ENCODE measurements at regions not wholly inside any gene's neighbourhood (a gene's known extent, or its start where the extent isn't known, plus 50 kb on each side); places are given as distances from the start of the nearest gene placed in this dataset.

DNA sequence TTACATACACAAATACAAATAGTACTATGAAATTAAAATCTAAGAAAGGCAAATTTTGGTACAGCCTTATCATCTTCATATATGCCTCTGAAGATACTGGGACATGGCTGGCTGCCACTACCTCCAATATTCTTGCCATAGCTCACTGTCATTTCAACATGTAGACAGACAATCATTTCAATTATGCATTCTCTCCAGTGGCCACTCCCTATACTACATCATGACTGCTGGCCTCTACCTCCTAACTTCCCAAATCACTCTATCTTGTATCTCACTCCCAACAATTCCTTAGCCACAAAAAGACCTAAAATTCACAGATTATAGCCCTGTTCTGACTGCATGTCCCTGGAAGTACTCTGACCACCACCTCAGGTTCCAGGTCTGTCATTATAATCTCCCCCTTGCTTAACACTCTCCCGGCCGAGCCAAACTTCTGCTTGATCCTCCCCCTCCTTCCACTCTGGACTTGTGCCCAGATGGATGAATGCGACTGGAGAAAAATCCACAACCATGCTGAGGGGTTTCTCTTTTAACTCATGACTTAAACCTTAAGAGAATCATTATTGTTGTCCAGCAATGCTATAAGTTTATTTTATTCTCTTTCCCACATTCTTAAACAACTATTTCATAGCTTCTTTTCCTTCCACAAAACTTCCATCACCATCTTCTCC, 225.3 kb upstream of the TLE4 start:
- no peaks in the 10 kb centered on the region for H3K36me3 ChIP-seq
- TF ChIP-seq, protein P1, sequence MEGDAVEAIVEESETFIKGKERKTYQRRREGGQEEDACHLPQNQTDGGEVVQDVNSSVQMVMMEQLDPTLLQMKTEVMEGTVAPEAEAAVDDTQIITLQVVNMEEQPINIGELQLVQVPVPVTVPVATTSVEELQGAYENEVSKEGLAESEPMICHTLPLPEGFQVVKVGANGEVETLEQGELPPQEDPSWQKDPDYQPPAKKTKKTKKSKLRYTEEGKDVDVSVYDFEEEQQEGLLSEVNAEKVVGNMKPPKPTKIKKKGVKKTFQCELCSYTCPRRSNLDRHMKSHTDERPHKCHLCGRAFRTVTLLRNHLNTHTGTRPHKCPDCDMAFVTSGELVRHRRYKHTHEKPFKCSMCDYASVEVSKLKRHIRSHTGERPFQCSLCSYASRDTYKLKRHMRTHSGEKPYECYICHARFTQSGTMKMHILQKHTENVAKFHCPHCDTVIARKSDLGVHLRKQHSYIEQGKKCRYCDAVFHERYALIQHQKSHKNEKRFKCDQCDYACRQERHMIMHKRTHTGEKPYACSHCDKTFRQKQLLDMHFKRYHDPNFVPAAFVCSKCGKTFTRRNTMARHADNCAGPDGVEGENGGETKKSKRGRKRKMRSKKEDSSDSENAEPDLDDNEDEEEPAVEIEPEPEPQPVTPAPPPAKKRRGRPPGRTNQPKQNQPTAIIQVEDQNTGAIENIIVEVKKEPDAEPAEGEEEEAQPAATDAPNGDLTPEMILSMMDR (IDR thresholded peaks at IDR 0.05): no peak

DNA sequence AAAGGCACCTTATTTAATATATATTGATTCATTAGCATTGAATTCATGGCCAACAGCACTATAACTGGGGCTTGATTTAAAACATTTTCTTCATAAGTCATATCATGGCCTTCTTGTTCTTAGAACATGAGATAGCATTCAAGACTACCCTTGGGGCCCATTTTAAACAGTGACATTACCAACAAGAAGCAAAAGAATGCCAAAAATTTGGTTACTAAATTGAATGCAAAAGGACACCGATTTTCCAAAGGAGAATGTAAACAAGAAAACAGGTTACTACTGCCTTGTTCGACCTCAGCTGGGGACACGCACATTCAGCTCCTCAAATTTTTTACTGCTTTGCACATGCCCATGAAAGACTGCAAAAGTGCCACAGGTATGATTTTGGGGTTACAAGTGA, 219.4 kb upstream of the TLE4 start:
- Histone ChIP-seq H3K4me1 (no peaks in the 10 kb centered on the region), H3K27ac (no peak overlapping the region), H3K36me3 (no peaks in the 10 kb centered on the region), H3K4me3 (no peak overlapping the region), H3K9me3 (no peaks in the 10 kb centered on the region), H3K27me3 (no peaks in the 10 kb centered on the region)
- TF ChIP-seq, protein P1 (IDR thresholded peaks at IDR 0.05): no peak
- DNase-seq (ENCODE audit: low spot score): no peak

More for the DNA sequence above, 225.3 kb upstream of the TLE4 start:
- H3K9me3 ChIP-seq: no peaks in the 10 kb centered on the region
- no peaks in the 10 kb centered on the region for H3K4me1 ChIP-seq
- H3K27ac ChIP-seq: no peak overlapping the region
- DNase-seq (ENCODE audit: low spot score): no peak
- no peak overlapping the region for H3K4me3 ChIP-seq
- no peaks in the 10 kb centered on the region for H3K27me3 ChIP-seq

DNA sequence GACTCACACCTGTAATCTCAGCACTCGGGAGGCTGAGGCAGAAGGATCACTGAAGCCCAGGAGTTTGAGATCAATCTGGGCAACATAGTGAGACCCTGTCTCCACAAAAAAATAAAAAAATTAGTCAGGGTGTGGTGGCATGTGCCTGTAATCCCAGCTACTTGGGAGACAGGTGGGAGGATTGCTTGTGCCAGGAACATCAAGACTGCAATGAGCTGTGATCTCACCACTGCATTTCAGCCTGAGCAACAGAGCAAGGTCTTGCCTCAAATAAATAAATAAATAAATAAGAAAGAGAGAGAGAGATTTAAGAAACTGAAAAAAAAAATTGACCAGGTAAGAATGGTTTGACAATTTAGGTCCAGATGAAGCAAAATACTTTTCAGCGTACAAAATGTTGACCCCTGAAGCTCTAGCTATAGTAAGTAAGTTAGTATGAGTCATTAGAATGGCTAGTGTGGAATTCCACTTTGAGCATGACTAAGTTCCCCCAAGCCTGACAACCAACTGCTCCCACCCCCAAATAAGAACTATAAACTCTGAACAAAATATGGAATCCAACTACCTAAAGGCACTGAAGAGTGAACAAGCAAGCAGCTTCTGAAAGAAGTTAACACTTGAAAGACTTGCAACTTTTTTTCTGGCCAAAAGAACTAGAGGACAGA, 217.8 kb upstream of the TLE4 start:
- Histone ChIP-seq H3K4me1 (no peaks in the 10 kb centered on the region), H3K9me3 (no peaks in the 10 kb centered on the region), H3K4me3 (no peak overlapping the region), H3K27ac (no peak overlapping the region), H3K27me3 (no peaks in the 10 kb centered on the region), H3K36me3 (no peaks in the 10 kb centered on the region)
- no peak for DNase-seq (ENCODE audit: low spot score)
- TF ChIP-seq, protein P1 (IDR thresholded peaks at IDR 0.05): no peak

DNA sequence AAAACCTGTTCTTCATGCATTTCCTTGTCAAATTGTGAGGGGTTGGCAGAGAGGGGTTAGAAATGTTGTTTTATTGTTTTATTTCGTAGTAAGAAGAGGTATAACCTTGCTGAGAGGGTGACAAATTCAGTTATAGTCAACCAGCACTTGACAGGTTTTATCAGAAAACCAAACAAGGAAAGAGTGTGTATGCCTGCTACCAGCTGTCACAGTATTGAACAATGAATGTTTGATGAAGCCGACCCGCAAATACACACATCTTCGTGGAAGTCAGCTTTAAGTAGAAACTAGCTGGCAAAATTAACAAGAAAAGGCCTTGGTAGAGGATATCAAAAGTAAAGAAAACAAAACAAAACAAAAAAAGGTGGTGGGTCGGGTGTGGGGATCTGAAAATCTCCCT, 214.6 kb upstream of the TLE4 start:
- TF ChIP-seq, protein P1 (IDR thresholded peaks at IDR 0.05): no peak
- no peak for DNase-seq (ENCODE audit: low spot score)
- no peaks in the 10 kb centered on the region for H3K9me3 ChIP-seq
- no peaks in the 10 kb centered on the region for H3K4me1 ChIP-seq
- no peak overlapping the region for H3K4me3 ChIP-seq
- H3K27ac ChIP-seq: no peak overlapping the region
- H3K36me3 ChIP-seq: no peaks in the 10 kb centered on the region
- H3K27me3 ChIP-seq: no peaks in the 10 kb centered on the region

DNA sequence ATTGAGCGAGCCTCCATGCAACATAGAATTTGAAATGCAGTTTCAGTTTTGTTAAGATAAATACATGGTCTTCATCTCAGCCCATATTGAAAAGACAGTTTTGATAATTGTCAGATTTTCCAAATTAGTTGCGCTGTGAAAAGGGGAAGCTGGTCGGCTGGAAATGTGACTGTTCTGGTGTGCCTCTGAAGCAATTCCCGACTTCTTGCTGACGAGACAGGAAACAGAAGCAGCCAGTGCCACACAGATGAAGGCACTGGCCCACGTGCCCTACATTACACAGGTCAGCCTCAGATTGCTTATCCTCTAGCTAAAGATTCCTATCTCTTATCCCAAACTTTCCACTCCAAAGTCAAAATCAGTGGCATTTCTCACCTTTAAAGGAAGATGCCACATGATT, 214.1 kb upstream of the TLE4 start:
- Histone ChIP-seq H3K4me1 (no peaks in the 10 kb centered on the region), H3K27me3 (no peaks in the 10 kb centered on the region), H3K4me3 (no peak overlapping the region), H3K27ac (no peak overlapping the region), H3K9me3 (no peaks in the 10 kb centered on the region), H3K36me3 (no peaks in the 10 kb centered on the region)
- TF ChIP-seq, protein P1 (IDR thresholded peaks at IDR 0.05): no peak
- DNase-seq (ENCODE audit: low spot score): no peak
